Neural cell (in vitro differentiated cells): ENCODE measurements at regions not wholly inside any gene's neighbourhood (a gene's known extent, or its start where the extent isn't known, plus 50 kb on each side); places are given as distances from the start of the nearest gene placed in this dataset.

Experiments used
- H2AFZ ChIP-seq: fragments of 200-600, 300-800 bp; sonication (generic), shearing (Covaris generic); 2 replicates; pipeline ENCODE4 v1.6.0; 2014; ENCODE audit warnings: low read depth, mild to moderate bottlenecking, antibody characterized with exemption, low read length, moderate library complexity
- H3F3A ChIP-seq: fragments of 200-600 bp; shearing (Covaris generic); 2 replicates; pipeline ENCODE4 v1.6.1; 2016; ENCODE audit warnings: mild to moderate bottlenecking, moderate library complexity, mixed read lengths, antibody characterized with exemption, low read length; ENCODE audit not compliant: insufficient read depth, poor library complexity, severe bottlenecking
- H3K27ac ChIP-seq: fragments of 200-600, 300-800 bp; sonication (generic), shearing (Covaris generic); 2 replicates; pipeline ENCODE4 v1.5.1; 2014; ENCODE audit warnings: mild to moderate bottlenecking, low read length, moderate library complexity
- H3K27me3 ChIP-seq: fragments of 300-800, 200-600 bp; sonication (generic), shearing (Covaris generic); 2 replicates; pipeline ENCODE4 v1.6.0; 2014; ENCODE audit warnings: mild to moderate bottlenecking, low read depth, low read length, moderate library complexity; ENCODE audit not compliant: insufficient read depth
- H3K36me3 ChIP-seq: fragments of 300-800, 200-600 bp; sonication (generic), shearing (Covaris generic); 2 replicates; pipeline ENCODE4 v1.5.1; 2014; ENCODE audit warnings: mild to moderate bottlenecking, antibody characterized with exemption, low read length, moderate library complexity; ENCODE audit not compliant: insufficient read depth
- H3K4me2 ChIP-seq: fragments of 300-800, 200-600 bp; sonication (generic), shearing (Covaris generic); 2 replicates; pipeline ENCODE4 v1.6.0; 2014; ENCODE audit warnings: mild to moderate bottlenecking, low read length
- H3K4me3 ChIP-seq: fragments of 300-800, 200-600 bp; sonication (generic), shearing (Covaris generic); 2 replicates; pipeline ENCODE4 v1.5.1; 2014; ENCODE audit warnings: mild to moderate bottlenecking, low read length, moderate library complexity
- H3K79me2 ChIP-seq: fragments of 200-600 bp; shearing (Covaris generic); replicated peaks from 2 replicates; pipeline ENCODE4 v1.6.0; 2014; ENCODE audit warnings: mild to moderate bottlenecking, low read length, moderate library complexity; ENCODE audit not compliant: insufficient read depth
- H3K9ac ChIP-seq: fragments of 300-800, 200-600 bp; sonication (generic), shearing (Covaris generic); 2 replicates; pipeline ENCODE4 v1.6.1; 2016; ENCODE audit warnings: mild to moderate bottlenecking, low read length, mixed read lengths
- H3K9me2 ChIP-seq: fragments of 200-600 bp; shearing (Covaris generic); 2 replicates; pipeline ENCODE4 v1.6.1; 2016; ENCODE audit warnings: mild to moderate bottlenecking, low read length, mixed read lengths; ENCODE audit not compliant: insufficient read depth
- H3K9me3 ChIP-seq: fragments of 200-600, 300-800 bp; sonication (generic), shearing (Covaris generic); 2 replicates; pipeline ENCODE4 v1.6.1; 2016; ENCODE audit warnings: mild to moderate bottlenecking, mixed run types, low read length, moderate library complexity, mixed read lengths
- H4K20me1 ChIP-seq: fragments of 200-600 bp; shearing (Covaris generic); 2 replicates; pipeline ENCODE4 v1.6.1; 2016; ENCODE audit warnings: mild to moderate bottlenecking, mixed run types; ENCODE audit not compliant: insufficient read depth
- CTCF ChIP-seq: fragments of 450-650 bp; IDR thresholded peaks from 2 replicates; pipeline ENCODE4 v1.5.1; 2014; ENCODE audit warnings: antibody characterized with exemption, mild to moderate bottlenecking, moderate library complexity; ENCODE audit not compliant: poor library complexity, severe bottlenecking
- EP300 ChIP-seq: fragments of 450-650 bp; conservative IDR thresholded peaks from 2 replicates; pipeline ENCODE4 v1.6.1; 2014; ENCODE audit warnings: antibody characterized with exemption, mild to moderate bottlenecking, moderate library complexity; ENCODE audit not compliant: poor library complexity, severe bottlenecking
- EZH2 ChIP-seq: fragments of 200-600, 300-800 bp; shearing (Covaris generic), sonication (generic); IDR thresholded peaks from 2 replicates; pipeline ENCODE4 v1.6.1; 2014; ENCODE audit warnings: antibody characterized with exemption, low read length, borderline replicate concordance, mild to moderate bottlenecking; ENCODE audit not compliant: insufficient read depth, poor library complexity, severe bottlenecking
- MXI1 ChIP-seq: fragments of 450-650 bp; conservative IDR thresholded peaks from 2 replicates; pipeline ENCODE4 v1.6.1; 2014; ENCODE audit warnings: antibody characterized with exemption, mild to moderate bottlenecking; ENCODE audit not compliant: poor library complexity, severe bottlenecking
- POLR2AphosphoS5 ChIP-seq: IDR thresholded peaks from 2 replicates; pipeline ENCODE4 v1.6.1; 2012
- RAD21 ChIP-seq: fragments of 450-650 bp; conservative IDR thresholded peaks from 2 replicates; pipeline ENCODE4 v1.6.1; 2014; ENCODE audit warnings: antibody characterized with exemption, mild to moderate bottlenecking, moderate library complexity
- REST ChIP-seq: IDR thresholded peaks from 2 replicates; pipeline ENCODE4 v1.6.1; 2012; ENCODE audit warnings: borderline replicate concordance
- SMC3 ChIP-seq: fragments of 450-650 bp; conservative IDR thresholded peaks from 2 replicates; pipeline ENCODE4 v1.6.1; 2014; ENCODE audit warnings: antibody characterized with exemption, mild to moderate bottlenecking, moderate library complexity; ENCODE audit not compliant: poor library complexity
- TAF1 ChIP-seq: IDR thresholded peaks from 2 replicates; pipeline ENCODE4 v1.6.1; 2012; ENCODE audit warnings: low read depth

GRCh38 chr12:85461127-85461526, 181.1 kb downstream of the ALX1 start:
- H3K9me2 ChIP-seq: no peaks in the 10 kb centered on the region
- H3K4me2 ChIP-seq: no peak overlapping the region
- no peaks in the 10 kb centered on the region for H3K36me3 ChIP-seq
- H3K79me2 ChIP-seq: no peaks in the 10 kb centered on the region
- no peaks in the 10 kb centered on the region for H4K20me1 ChIP-seq
- H3K4me3 ChIP-seq: no peak overlapping the region
- no peak overlapping the region for H3K27ac ChIP-seq
- H3F3A ChIP-seq: no peaks in the 10 kb centered on the region
- H3K27me3 ChIP-seq: no peaks in the 10 kb centered on the region
- no peaks in the 10 kb centered on the region for H3K9me3 ChIP-seq
- TF ChIP-seq EP300: no peak
- TF ChIP-seq POLR2AphosphoS5: no peak
- no peak for TF ChIP-seq MXI1
- TF ChIP-seq SMC3: no peak
- TF ChIP-seq EZH2: no peak
- TF ChIP-seq REST: no peak
- no peak for TF ChIP-seq RAD21
- TF ChIP-seq CTCF: no peak
- no peak overlapping the region for H2AFZ ChIP-seq
- H3K9ac ChIP-seq: no peak overlapping the region

- no peaks in the 10 kb centered on the region for H3K79me2 ChIP-seq
- H4K20me1 ChIP-seq: no peaks in the 10 kb centered on the region
- H3F3A ChIP-seq: no peaks in the 10 kb centered on the region
- TF ChIP-seq EP300 (no peak), REST (no peak), CTCF (no peak), POLR2AphosphoS5 (no peak), EZH2 (no peak), RAD21 (no peak), TAF1 (no peak), SMC3 (no peak), MXI1 (no peak)
- no peaks in the 10 kb centered on the region for H3K36me3 ChIP-seq
- no peaks in the 10 kb centered on the region for H3K9me3 ChIP-seq
- H3K9ac ChIP-seq: no peak overlapping the region
- no peak overlapping the region for H3K4me2 ChIP-seq
- H3K27me3 ChIP-seq: no peaks in the 10 kb centered on the region
- no peak overlapping the region for H3K27ac ChIP-seq
- no peak overlapping the region for H3K4me3 ChIP-seq
- H2AFZ ChIP-seq: no peak overlapping the region
- H3K9me2 ChIP-seq: no peaks in the 10 kb centered on the region
Measured at GRCh38 chr12:85462888-85463287, 182.9 kb downstream of the ALX1 start.
